Fibroblast of mammary gland (primary cell): ENCODE measurements at regions not wholly inside any gene's neighbourhood (a gene's known extent, or its start where the extent isn't known, plus 50 kb on each side); places are given as distances from the start of the nearest gene placed in this dataset.

Source experiments
- DNase-seq: peaks from one replicate; pipeline ENCODE4 v3.0.0-alpha.2; 2010; ENCODE audit warnings: low read depth
- H3K4me3 ChIP-seq: 2 replicates; pipeline ENCODE4 v1.5.1; 2011; ENCODE audit warnings: low read depth, mild to moderate bottlenecking, low read length, moderate library complexity; ENCODE audit not compliant: control insufficient read depth
- CTCF ChIP-seq: conservative IDR thresholded peaks from 2 replicates; pipeline ENCODE4 v1.5.1; 2011; ENCODE audit warnings: low read depth, low read length, inconsistent platforms; ENCODE audit not compliant: control insufficient read depth, insufficient read depth

- no peak overlapping the region for H3K4me3 ChIP-seq
- TF ChIP-seq CTCF: no peak
- no peak for DNase-seq
These were observed 407.1 kb downstream of the MED10 start for GRCh38 chr5:5971203-5971602.

DNA sequence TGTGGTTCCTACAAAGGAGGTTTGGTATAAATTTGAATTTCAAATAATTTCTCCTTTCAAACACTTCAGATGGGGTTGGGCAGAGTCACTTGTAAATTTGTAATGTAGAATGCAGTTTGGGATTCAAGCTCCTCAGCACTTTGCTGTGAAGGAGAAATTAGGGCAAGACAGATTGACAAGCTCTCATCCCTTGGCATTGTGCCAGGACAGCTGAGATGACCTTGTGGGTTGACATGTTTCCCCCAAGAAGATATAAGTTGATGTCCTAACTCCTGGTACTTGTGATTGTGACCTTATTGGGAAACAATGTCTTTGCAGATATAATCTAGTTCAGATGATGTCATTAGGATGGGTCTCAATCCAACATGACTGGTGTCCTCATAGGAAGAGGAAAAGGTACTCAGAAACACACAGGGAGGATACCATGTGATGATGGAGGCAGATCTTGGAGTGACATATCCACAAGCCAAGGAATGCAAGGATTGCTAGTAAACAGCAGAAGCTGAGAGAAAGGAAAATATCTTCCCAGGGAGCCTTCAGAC lies 408.3 kb downstream of the MED10 start:
- no peak overlapping the region for H3K4me3 ChIP-seq
- DNase-seq: no peak
- TF ChIP-seq CTCF: no peak

GRCh38 chr5:5968981-5969380 lies 409.4 kb downstream of the MED10 start:
- no peak for DNase-seq
- no peak for TF ChIP-seq CTCF
- H3K4me3 ChIP-seq: no peak overlapping the region

- no peak for TF ChIP-seq CTCF
- DNase-seq: no peak
- H3K4me3 ChIP-seq: no peak overlapping the region
These were observed 410.4 kb downstream of the MED10 start for GRCh38 chr5:5967944-5968343.

- no peak for TF ChIP-seq CTCF
- no peak for DNase-seq
- no peak overlapping the region for H3K4me3 ChIP-seq
These were observed 411.0 kb downstream of the MED10 start for GRCh38 chr5:5967373-5967772.

DNA sequence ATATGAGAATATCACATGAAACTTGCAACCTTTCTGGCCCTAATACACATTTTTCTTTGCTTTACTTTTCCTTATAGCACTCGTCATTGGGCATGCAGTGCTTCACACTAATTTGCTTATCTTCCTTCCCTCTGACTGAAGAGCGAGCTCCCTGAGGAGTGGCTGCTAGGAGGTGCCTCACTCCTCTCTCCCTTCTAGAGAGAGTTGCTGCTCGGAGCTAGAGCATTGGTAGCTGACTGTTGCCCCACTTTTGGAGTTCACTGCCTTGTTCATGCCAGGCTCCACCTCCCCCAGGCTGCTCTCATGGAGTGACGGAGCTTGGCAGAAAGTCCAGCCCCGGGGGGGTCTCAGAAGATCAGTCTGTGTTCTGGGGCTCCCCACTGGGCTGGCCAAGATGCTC lies 413.2 kb downstream of the MED10 start:
- DNase-seq: no peak
- no peak for TF ChIP-seq CTCF
- no peak overlapping the region for H3K4me3 ChIP-seq

DNA sequence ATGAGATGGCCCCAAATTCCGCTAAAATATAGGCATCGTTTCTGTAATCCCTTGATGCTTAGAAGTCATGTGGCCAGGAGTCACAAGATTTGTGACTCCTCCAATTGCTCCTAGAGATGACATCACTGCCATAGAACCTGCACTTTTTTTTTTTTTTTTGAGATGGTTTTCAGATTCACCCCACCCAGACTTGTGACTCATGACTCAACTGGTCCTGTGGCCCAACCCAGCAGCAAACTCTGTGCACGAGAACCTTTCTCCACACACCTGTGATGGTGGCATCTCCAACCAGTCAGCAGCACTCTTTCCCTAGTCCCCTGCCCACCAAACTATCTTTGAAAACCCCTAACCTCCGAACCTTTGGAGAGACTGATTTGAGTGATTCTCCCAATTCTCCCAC lies 414.0 kb downstream of the MED10 start:
- TF ChIP-seq CTCF: no peak
- H3K4me3 ChIP-seq: no peak overlapping the region
- DNase-seq: no peak
